ENCODE measurements at regions not wholly inside any gene's neighbourhood (a gene's known extent, or its start where the extent isn't known, plus 50 kb on each side); places are given as distances from the start of the nearest gene placed in this dataset.

DNA sequence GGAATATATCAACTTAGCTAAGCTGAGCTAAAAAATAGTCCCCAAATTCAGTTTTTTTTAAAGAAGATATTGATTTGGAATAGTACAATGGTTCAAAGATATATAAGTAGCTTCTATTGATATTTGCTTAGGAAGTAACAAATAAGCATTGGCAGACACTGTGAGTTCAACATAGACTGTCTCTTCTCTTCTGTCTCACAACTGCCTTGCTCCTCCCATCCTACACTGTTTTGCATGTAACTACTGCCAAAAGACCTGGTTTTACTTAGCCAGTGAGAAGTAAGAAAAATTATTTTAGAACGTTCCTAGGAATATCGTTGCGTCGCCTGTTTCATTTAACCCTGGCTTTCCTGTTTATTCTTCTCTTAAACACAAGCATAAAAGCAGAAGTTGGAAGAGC is 859.0 kb upstream of the SPRY2 start:
- ChIA-PET POLR2A (no interaction called here), CTCF (no interaction called here)
- TF ChIP-seq, protein P1, sequence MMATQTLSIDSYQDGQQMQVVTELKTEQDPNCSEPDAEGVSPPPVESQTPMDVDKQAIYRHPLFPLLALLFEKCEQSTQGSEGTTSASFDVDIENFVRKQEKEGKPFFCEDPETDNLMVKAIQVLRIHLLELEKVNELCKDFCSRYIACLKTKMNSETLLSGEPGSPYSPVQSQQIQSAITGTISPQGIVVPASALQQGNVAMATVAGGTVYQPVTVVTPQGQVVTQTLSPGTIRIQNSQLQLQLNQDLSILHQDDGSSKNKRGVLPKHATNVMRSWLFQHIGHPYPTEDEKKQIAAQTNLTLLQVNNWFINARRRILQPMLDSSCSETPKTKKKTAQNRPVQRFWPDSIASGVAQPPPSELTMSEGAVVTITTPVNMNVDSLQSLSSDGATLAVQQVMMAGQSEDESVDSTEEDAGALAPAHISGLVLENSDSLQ (IDR thresholded peaks at IDR 0.05) = no peak
- TF ChIP-seq FOXA1 (IDR thresholded peaks at IDR 0.05) = no peak
- no peak for TF ChIP-seq NFRKB (IDR thresholded peaks at IDR 0.05)
- no peak for TF ChIP-seq LEF1 (IDR thresholded peaks at IDR 0.05; ENCODE audit: borderline replicate concordance)
- no peak for TF ChIP-seq FOXK2 (IDR thresholded peaks at IDR 0.05)
- no peak for TF ChIP-seq ARNT (IDR thresholded peaks at IDR 0.05)
- no peak for TF ChIP-seq L3MBTL2 (conservative IDR thresholded peaks at IDR 0.05)
- TF ChIP-seq CTBP1 (IDR thresholded peaks at IDR 0.05; ENCODE audit: borderline replicate concordance) = no peak
- no peak for TF ChIP-seq HDGF (IDR thresholded peaks at IDR 0.05; ENCODE audit: borderline replicate concordance)
- TF ChIP-seq SUZ12 (IDR thresholded peaks at IDR 0.05) = no peak
- no peak for TF ChIP-seq ELF4 (IDR thresholded peaks at IDR 0.05)
- no peak for TF ChIP-seq BHLHE40 (IDR thresholded peaks at IDR 0.05; ENCODE audit: borderline replicate concordance)
- TF ChIP-seq FOXM1 (IDR thresholded peaks at IDR 0.05; ENCODE audit: borderline replicate concordance) = no peak
- DNase-seq (ENCODE audit: extremely low spot score) = no peak

DNA sequence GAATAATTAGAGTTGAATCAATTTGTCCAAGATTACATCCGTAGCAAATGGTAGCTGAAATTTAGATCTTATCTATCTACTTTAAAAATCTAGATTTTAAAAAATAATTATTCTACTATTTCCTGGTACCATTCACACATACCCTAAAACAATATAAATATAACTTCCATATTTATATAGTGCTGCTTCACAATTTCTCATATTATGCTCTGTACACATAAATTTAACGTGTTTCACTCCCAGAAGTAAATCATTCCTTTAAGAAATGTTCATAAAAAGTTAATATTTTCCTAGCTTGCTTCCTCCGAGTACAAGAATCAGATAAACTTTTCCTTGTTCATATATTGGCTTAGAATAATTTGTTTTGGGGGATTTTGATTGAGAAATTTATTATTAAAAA is 857.0 kb upstream of the SPRY2 start:
- CTCF ChIA-PET = no interaction called here
- POLR2A ChIA-PET = no interaction called here
- DNase-seq (ENCODE audit: extremely low spot score) = no peak
- TF ChIP-seq NFRKB (IDR thresholded peaks at IDR 0.05) (no peak), ARNT (IDR thresholded peaks at IDR 0.05) (no peak), ELF4 (IDR thresholded peaks at IDR 0.05) (no peak)

DNA sequence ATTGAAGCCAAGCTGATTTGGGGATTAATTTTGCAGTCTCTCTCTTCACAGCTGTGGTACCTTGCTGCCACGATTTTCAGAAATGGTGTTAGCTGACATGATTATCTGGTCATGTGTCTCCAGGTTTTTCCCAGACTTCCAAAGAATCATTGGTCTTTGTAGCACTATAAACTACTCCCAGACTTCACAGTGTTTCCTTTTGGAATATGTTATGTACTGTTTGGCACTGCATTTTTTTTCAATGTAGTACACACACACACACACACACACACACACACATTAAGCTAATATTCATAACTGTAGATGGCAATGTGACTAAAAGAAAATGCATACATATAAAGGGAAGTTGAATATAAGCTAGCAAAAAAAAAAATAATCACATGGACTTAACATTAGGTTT is 856.6 kb upstream of the SPRY2 start:
- CTCF ChIA-PET = no interaction called here
- no peak for DNase-seq (ENCODE audit: extremely low spot score)
- no peak for TF ChIP-seq HDGF (IDR thresholded peaks at IDR 0.05; ENCODE audit: borderline replicate concordance)
- TF ChIP-seq SUZ12 (IDR thresholded peaks at IDR 0.05) = no peak
- no peak for TF ChIP-seq L3MBTL2 (conservative IDR thresholded peaks at IDR 0.05)
- TF ChIP-seq NFRKB (IDR thresholded peaks at IDR 0.05) = no peak
- no peak for TF ChIP-seq FOXK2 (IDR thresholded peaks at IDR 0.05)
- TF ChIP-seq ARNT (IDR thresholded peaks at IDR 0.05) = no peak
- no peak for TF ChIP-seq ZNF384 (IDR thresholded peaks at IDR 0.05)
- no peak for TF ChIP-seq SP1 (IDR thresholded peaks at IDR 0.05)
- TF ChIP-seq TARDBP (IDR thresholded peaks at IDR 0.05) = no peak
- TF ChIP-seq ELF4 (IDR thresholded peaks at IDR 0.05) = no peak
- POLR2A ChIA-PET = no interaction called here

DNA sequence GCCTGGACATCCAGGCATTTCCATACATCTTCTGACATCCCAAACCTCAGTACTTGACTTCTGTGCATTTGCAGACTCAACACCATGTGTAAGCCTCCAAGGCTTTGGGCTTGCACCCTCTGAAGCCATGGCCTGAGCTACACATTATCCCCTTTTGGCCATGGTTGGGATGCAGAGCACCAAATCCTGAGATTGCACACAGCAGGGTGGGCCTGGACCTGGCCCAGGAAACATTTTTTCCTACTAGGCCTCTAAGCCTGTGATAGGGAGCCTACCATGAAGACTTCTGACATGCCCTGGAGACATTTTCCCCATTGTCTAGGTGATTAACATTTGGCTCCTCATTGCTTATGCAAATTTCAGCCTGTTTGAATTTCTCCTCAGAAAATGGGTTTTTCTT is 853.4 kb upstream of the SPRY2 start:
- DNase-seq (ENCODE audit: extremely low spot score) = no peak
- no peak for TF ChIP-seq ZNF384 (IDR thresholded peaks at IDR 0.05)
- TF ChIP-seq FOXM1 (IDR thresholded peaks at IDR 0.05; ENCODE audit: borderline replicate concordance) = no peak
- TF ChIP-seq NFRKB (IDR thresholded peaks at IDR 0.05) = no peak
- TF ChIP-seq ARNT (IDR thresholded peaks at IDR 0.05) = no peak
- no peak for TF ChIP-seq HDGF (IDR thresholded peaks at IDR 0.05; ENCODE audit: borderline replicate concordance)
- TF ChIP-seq ELF4 (IDR thresholded peaks at IDR 0.05) = no peak
- TF ChIP-seq TARDBP (IDR thresholded peaks at IDR 0.05) = no peak
- no peak for TF ChIP-seq LEF1 (IDR thresholded peaks at IDR 0.05; ENCODE audit: borderline replicate concordance)
- TF ChIP-seq SUZ12 (IDR thresholded peaks at IDR 0.05) = no peak
- TF ChIP-seq L3MBTL2 (conservative IDR thresholded peaks at IDR 0.05) = no peak
- TF ChIP-seq CTBP1 (IDR thresholded peaks at IDR 0.05; ENCODE audit: borderline replicate concordance) = no peak
- TF ChIP-seq, protein P1 (IDR thresholded peaks at IDR 0.05) = no peak
- no peak for TF ChIP-seq SP1 (IDR thresholded peaks at IDR 0.05)
- TF ChIP-seq FOXK2 (IDR thresholded peaks at IDR 0.05) = no peak
- TF ChIP-seq FOXA1 (IDR thresholded peaks at IDR 0.05) = no peak
- TF ChIP-seq BHLHE40 (IDR thresholded peaks at IDR 0.05; ENCODE audit: borderline replicate concordance) = no peak
- POLR2A ChIA-PET = no interaction called here
- CTCF ChIA-PET = no interaction called here

DNA sequence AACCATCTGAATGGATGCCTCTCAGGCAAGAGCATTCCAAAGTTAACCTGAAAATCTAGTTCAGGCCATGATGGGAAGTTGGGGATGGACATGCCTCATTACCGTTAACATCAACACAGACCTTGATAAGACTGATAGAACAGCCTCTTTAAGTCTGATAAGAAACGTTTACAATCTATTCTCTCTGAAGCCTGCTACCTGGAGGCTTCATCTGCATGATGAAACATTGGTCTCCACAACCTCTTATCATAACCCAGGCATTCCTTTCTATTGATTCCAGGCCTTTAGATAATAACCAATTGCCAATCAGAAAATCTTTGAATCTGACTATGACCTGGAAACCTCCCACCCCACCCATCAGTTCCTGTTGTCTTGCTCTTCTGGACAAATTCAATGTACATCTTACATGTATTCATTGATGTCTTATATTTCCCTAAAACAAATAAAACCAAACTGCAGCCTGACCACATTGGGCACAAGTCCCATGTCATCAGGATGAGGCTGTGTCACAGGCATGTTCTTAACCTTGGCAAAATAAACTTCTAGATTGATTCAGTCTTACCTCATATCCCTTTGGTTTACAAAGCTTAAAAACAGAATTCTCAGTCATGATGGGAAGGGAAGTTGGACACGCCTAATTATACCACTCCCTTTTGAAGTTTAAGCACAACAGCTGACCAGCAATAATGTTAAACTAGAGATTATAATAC is 843.8 kb upstream of the SPRY2 start:
- CTCF ChIA-PET = interaction anchor here (0.6 kb wide), 1 partner anchor 1296 kb away, joined by 3 read pairs; no protein-coding TSS in a partner anchor
- no peak for TF ChIP-seq SUZ12 (IDR thresholded peaks at IDR 0.05)
- no peak for TF ChIP-seq CTBP1 (IDR thresholded peaks at IDR 0.05; ENCODE audit: borderline replicate concordance)
- TF ChIP-seq, protein P1 (IDR thresholded peaks at IDR 0.05) = no peak
- TF ChIP-seq NFRKB (IDR thresholded peaks at IDR 0.05) = no peak
- no peak for TF ChIP-seq FOXA1 (IDR thresholded peaks at IDR 0.05)
- TF ChIP-seq HDGF (IDR thresholded peaks at IDR 0.05; ENCODE audit: borderline replicate concordance) = no peak
- TF ChIP-seq FOXK2 (IDR thresholded peaks at IDR 0.05) = no peak
- POLR2A ChIA-PET = no interaction called here
- DNase-seq (ENCODE audit: extremely low spot score) = no peak

DNA sequence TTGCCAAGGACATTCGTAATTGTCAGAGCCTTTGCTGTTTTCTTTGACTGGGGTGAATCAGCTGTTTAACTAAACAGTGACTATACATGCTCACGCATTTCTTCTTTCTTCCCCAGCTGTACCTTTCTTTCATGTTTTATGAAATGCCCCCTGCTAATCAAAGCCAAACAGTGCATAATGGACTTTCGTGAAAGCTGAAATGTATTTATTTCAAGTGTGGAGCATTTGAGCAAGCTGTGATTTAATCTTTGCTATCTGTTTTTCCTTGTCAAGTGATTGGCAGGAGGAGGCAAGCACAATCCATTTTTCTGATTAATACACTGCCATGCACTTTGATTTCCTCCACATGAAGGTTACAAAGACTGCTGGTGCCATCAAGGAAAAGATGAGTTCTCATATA is 831.7 kb upstream of the SPRY2 start:
- DNase-seq (ENCODE audit: extremely low spot score) = no peak
- TF ChIP-seq FOXK2 (IDR thresholded peaks at IDR 0.05) = no peak
- no peak for TF ChIP-seq HDGF (IDR thresholded peaks at IDR 0.05; ENCODE audit: borderline replicate concordance)
- no peak for TF ChIP-seq NFRKB (IDR thresholded peaks at IDR 0.05)
- no peak for TF ChIP-seq L3MBTL2 (conservative IDR thresholded peaks at IDR 0.05)
- no peak for TF ChIP-seq FOXM1 (IDR thresholded peaks at IDR 0.05; ENCODE audit: borderline replicate concordance)
- TF ChIP-seq SP1 (IDR thresholded peaks at IDR 0.05) = no peak
- no peak for TF ChIP-seq LEF1 (IDR thresholded peaks at IDR 0.05; ENCODE audit: borderline replicate concordance)
- no peak for TF ChIP-seq SUZ12 (IDR thresholded peaks at IDR 0.05)
- POLR2A ChIA-PET = no interaction called here
- CTCF ChIA-PET = interaction anchor here (0.6 to 1.4 kb wide), 2 partner anchors 308 to 784 kb away, joined by 3 read pairs; no protein-coding TSS in a partner anchor
